Mesenchymal stem cell (in vitro differentiated cells and primary cell): ENCODE measurements at regions not wholly inside any gene's neighbourhood (a gene's known extent, or its start where the extent isn't known, plus 50 kb on each side); places are given as distances from the start of the nearest gene placed in this dataset.

ENCODE experiments used
- DNase-seq: peaks from one replicate; pipeline ENCODE4 v3.0.0-alpha.2; 2013
- H2AFZ ChIP-seq: one replicate; pipeline ENCODE4 v1.6.1; 2013; ENCODE audit warnings: low read depth, mild to moderate bottlenecking, control low read depth, inconsistent platforms, low read length, moderate library complexity
- H2AK5ac ChIP-seq: 2 replicates; pipeline ENCODE4 v1.6.1; 2013; ENCODE audit warnings: low read length, moderate library complexity, mild to moderate bottlenecking, inconsistent platforms; ENCODE audit not compliant: severe bottlenecking
- H2BK120ac ChIP-seq: one replicate; pipeline ENCODE4 v1.6.1; 2013; ENCODE audit warnings: low read depth, mild to moderate bottlenecking, inconsistent platforms, low read length, moderate library complexity
- H2BK12ac ChIP-seq, 2 experiments: one replicate each; pipeline ENCODE4 v1.6.1; 2013; ENCODE audit warnings: inconsistent platforms in 2 of 2, low read length in 2 of 2, mild to moderate bottlenecking in 2 of 2, moderate library complexity in 2 of 2, control low read depth in 1 of 2
- H2BK15ac ChIP-seq: one replicate; pipeline ENCODE4 v1.6.1; 2013; ENCODE audit warnings: mild to moderate bottlenecking, low read depth, inconsistent platforms; ENCODE audit not compliant: poor library complexity, severe bottlenecking
- H2BK5ac ChIP-seq: 2 replicates; pipeline ENCODE4 v1.6.1; 2013; ENCODE audit warnings: low read depth, mild to moderate bottlenecking, low read length, control low read depth, inconsistent platforms; ENCODE audit not compliant: poor library complexity, severe bottlenecking
- H3K14ac ChIP-seq, 2 experiments: one replicate each; pipeline ENCODE4 v1.6.1; 2013; ENCODE audit warnings: inconsistent platforms in 2 of 2, low read length in 2 of 2, control low read depth in 1 of 2, mild to moderate bottlenecking in 1 of 2, moderate library complexity in 1 of 2
- H3K18ac ChIP-seq, 2 experiments: one replicate each; pipeline ENCODE4 v1.6.1; 2013; ENCODE audit warnings: inconsistent platforms in 2 of 2, low read length in 2 of 2, control low read depth in 1 of 2, low read depth in 1 of 2, mild to moderate bottlenecking in 1 of 2
- H3K23ac ChIP-seq, 2 experiments: one replicate each; pipeline ENCODE4 v1.6.1; 2013; ENCODE audit warnings: inconsistent platforms in 2 of 2, low read length in 2 of 2, mild to moderate bottlenecking in 2 of 2, moderate library complexity in 2 of 2, control low read depth in 1 of 2
- H3K27ac ChIP-seq: 2 replicates; pipeline ENCODE4 v1.5.1; 2013; ENCODE audit warnings: mild to moderate bottlenecking, moderate library complexity, low read length, control low read depth, inconsistent platforms; ENCODE audit not compliant: poor library complexity, severe bottlenecking
- H3K27me3 ChIP-seq, 2 experiments: 2 replicates each; pipeline versions ENCODE4 v1.6.1 to v1.7.0; 2013; ENCODE audit warnings: low read length in 2 of 2, mild to moderate bottlenecking in 2 of 2, moderate library complexity in 2 of 2, control low read depth in 1 of 2, inconsistent platforms in 1 of 2; ENCODE audit not compliant: control insufficient read depth in 1 of 2, insufficient read depth in 1 of 2
- H3K36me3 ChIP-seq, 2 experiments: 2 replicates each; pipeline versions ENCODE4 v1.6.1 to v1.7.0; 2013; ENCODE audit warnings: low read length in 2 of 2, control low read depth in 1 of 2, inconsistent platforms in 1 of 2, low read depth in 1 of 2, mild to moderate bottlenecking in 1 of 2; ENCODE audit not compliant: insufficient read depth in 2 of 2, control insufficient read depth in 1 of 2
- H3K4ac ChIP-seq, 2 experiments: one replicate each; pipeline ENCODE4 v1.6.1; 2013; ENCODE audit warnings: inconsistent platforms in 2 of 2, low read length in 2 of 2, mild to moderate bottlenecking in 2 of 2, moderate library complexity in 2 of 2, control low read depth in 1 of 2, low read depth in 1 of 2
- H3K4me1 ChIP-seq: 2 replicates; pipeline ENCODE4 v1.6.1; 2013; ENCODE audit warnings: low read depth, low read length, control low read depth; ENCODE audit not compliant: control insufficient read depth, insufficient read depth
- H3K4me2 ChIP-seq: 2 replicates; pipeline ENCODE4 v1.6.1; 2013; ENCODE audit warnings: low read length, mild to moderate bottlenecking, inconsistent platforms; ENCODE audit not compliant: poor library complexity, severe bottlenecking
- H3K4me3 ChIP-seq, 2 experiments: 2 replicates each; pipeline versions ENCODE4 v1.5.1 to v1.7.0; 2013; ENCODE audit warnings: low read length in 2 of 2, mild to moderate bottlenecking in 2 of 2, control low read depth in 1 of 2, low read depth in 1 of 2; ENCODE audit not compliant: insufficient read depth in 1 of 2
- H3K79me1 ChIP-seq: replicated peaks from 2 replicates; pipeline ENCODE4 v1.6.1; 2013; ENCODE audit warnings: mild to moderate bottlenecking, control low read depth, low read length, inconsistent platforms; ENCODE audit not compliant: poor library complexity, severe bottlenecking
- H3K9ac ChIP-seq: 2 replicates; pipeline ENCODE4 v1.7.0; 2013; ENCODE audit warnings: mild to moderate bottlenecking, low read length, moderate library complexity
- H3K9me3 ChIP-seq: 2 replicates; pipeline ENCODE4 v1.7.0; 2013; ENCODE audit warnings: mild to moderate bottlenecking, low read length; ENCODE audit not compliant: control insufficient read depth
- H4K8ac ChIP-seq: one replicate; pipeline ENCODE4 v1.6.1; 2013; ENCODE audit warnings: inconsistent platforms, mild to moderate bottlenecking, low read length, moderate library complexity
- H4K91ac ChIP-seq: one replicate; pipeline ENCODE4 v1.6.1; 2013; ENCODE audit warnings: mild to moderate bottlenecking, low read length, inconsistent platforms
- WGBS: methylation state at CpG from one replicate; pipeline ENCODE4 v1.1.7; 2013; ENCODE audit warnings: mixed read lengths; 5-methylcytosine and 5-hydroxymethylcytosine counted together

DNA sequence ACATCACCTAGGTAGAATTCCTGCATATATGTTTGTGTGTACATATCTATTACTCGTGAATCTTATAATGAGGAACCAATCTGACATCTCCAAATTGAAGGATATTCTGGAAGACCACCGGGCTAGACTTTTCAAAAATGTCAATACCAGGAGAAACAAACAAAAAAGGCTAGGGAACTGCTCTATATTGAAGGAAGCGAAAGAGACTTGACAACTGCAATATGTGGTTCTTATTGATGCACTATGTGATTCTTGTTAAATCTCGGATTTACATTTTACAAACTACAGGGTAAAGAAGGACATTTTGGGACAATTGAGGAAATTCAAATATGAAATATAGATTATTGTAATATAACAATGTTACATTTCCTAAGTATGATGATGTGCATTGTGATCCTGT is 137.5 kb upstream of the CCDC54 start:
- Histone ChIP-seq H3K27ac (no peak overlapping the region), H2BK120ac (no peak overlapping the region), H3K9ac (peak overlapping the region; percentile 94), H3K4me2 (no peak overlapping the region), H2AFZ (no peak overlapping the region), H3K4me3 (peak overlapping the region in 1 of 2 experiments; percentile 84), H2BK12ac (no peak overlapping the region), H3K23ac (no peak overlapping the region), H3K9me3 (no peaks in the 10 kb centered on the region), H3K79me1 (peaks cover 19% of the 10 kb centered on the region), H3K27me3 (no peaks in the 10 kb centered on the region), H2AK5ac (no peak overlapping the region), H4K91ac (no peak overlapping the region), H2BK15ac (no peak overlapping the region), H3K14ac (no peak overlapping the region), H3K36me3 (no peaks in the 10 kb centered on the region), H2BK5ac (no peak overlapping the region), H4K8ac (no peak overlapping the region), H3K18ac (no peak overlapping the region), H3K4ac (no peak overlapping the region), H3K4me1 (peaks cover 2% of the 10 kb centered on the region)
- WGBS, result 90% methylated on average over 3 of the region's 4 CpGs
- no peak for DNase-seq

- Histone ChIP-seq H3K4me3 (peak overlapping the region; percentile 82 to 84), H4K8ac (peak overlapping the region; percentile 77), H3K4me1 (peaks cover 2% of the 10 kb centered on the region), H2AK5ac (no peak overlapping the region), H2AFZ (peak overlapping the region; percentile 10), H4K91ac (no peak overlapping the region), H3K4me2 (peak overlapping the region; percentile 98), H3K36me3 (no peaks in the 10 kb centered on the region), H2BK15ac (peak overlapping the region; percentile 48), H2BK12ac (peak overlapping the region in 1 of 2 experiments; percentile 60), H2BK5ac (no peak overlapping the region), H2BK120ac (no peak overlapping the region), H3K9ac (peak overlapping the region; percentile 94), H3K4ac (peak overlapping the region in 1 of 2 experiments; percentile 86), H3K27ac (peak overlapping the region; percentile 47), H3K9me3 (no peaks in the 10 kb centered on the region), H3K79me1 (peaks cover 19% of the 10 kb centered on the region), H3K14ac (no peak overlapping the region), H3K23ac (peak overlapping the region in 1 of 2 experiments; percentile 95), H3K27me3 (no peaks in the 10 kb centered on the region), H3K18ac (peak overlapping the region; percentile 79 to 84)
- under 1% methylated on average over 52 of the region's 59 CpGs for WGBS
- peak; percentile 83 for DNase-seq
Observed at GRCh38 chr3:107240183-107241091, 136.8 kb upstream of the CCDC54 start.

DNA sequence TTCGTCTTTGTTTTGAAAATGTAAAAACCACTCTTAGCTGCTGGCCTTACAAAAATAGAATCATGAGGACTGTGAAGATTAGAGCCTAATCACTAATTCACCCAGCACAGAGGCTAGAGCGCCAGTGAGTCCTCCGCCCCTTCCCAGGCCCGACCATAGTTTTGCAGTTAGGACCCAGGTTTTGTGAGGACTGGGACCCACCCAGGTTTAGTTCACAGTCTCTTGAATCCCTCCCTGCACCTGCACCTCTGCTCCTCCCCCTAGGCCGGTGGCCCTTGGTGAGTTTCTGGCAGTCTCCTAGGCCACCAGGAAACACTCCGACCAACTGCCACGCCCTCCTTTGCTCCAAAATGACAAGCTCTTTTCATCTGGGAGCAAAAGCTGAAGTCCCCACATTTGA is 136.0 kb upstream of the CCDC54 start:
- Histone ChIP-seq H3K79me1 (peaks cover 21% of the 10 kb centered on the region), H3K36me3 (peaks cover under 1 to 6% of the 10 kb centered on the region in 2 experiments), H3K4me3 (peak overlapping the region; percentile 82 to 84), H3K23ac (no peak overlapping the region), H3K14ac (no peak overlapping the region), H2BK120ac (no peak overlapping the region), H2AK5ac (no peak overlapping the region), H3K27ac (no peak overlapping the region), H3K9ac (peak overlapping the region; percentile 94), H4K91ac (no peak overlapping the region), H2BK12ac (peak overlapping the region in 1 of 2 experiments; percentile 2), H3K18ac (no peak overlapping the region), H2BK15ac (no peak overlapping the region), H3K4ac (peak overlapping the region in 1 of 2 experiments; percentile 17), H3K4me2 (peak overlapping the region; percentile 98), H4K8ac (no peak overlapping the region), H3K9me3 (no peaks in the 10 kb centered on the region), H3K4me1 (peaks cover 2% of the 10 kb centered on the region), H3K27me3 (no peaks in the 10 kb centered on the region), H2AFZ (peak overlapping the region; percentile 36), H2BK5ac (no peak overlapping the region)
- peak; percentile 49 for DNase-seq
- WGBS, result 5% methylated on average over 5 of the region's 7 CpGs

- WGBS, result 67% methylated on average over 3 of the region's 8 CpGs
- peaks cover 2% of the 10 kb centered on the region for H3K4me1 ChIP-seq
Observed at GRCh38 chr3:107242579-107242978, 134.7 kb upstream of the CCDC54 start.

More at GRCh38 chr3:107242579-107242978, 134.7 kb upstream of the CCDC54 start:
- Histone ChIP-seq H3K27ac (no peak overlapping the region), H3K23ac (no peak overlapping the region), H2AFZ (no peak overlapping the region), H3K4ac (no peak overlapping the region), H3K4me3 (peak overlapping the region in 1 of 2 experiments; percentile 84), H3K36me3 (peaks cover 3 to 20% of the 10 kb centered on the region in 2 experiments), H2BK5ac (no peak overlapping the region), H3K18ac (no peak overlapping the region), H3K14ac (no peak overlapping the region), H2BK12ac (no peak overlapping the region), H3K9me3 (no peaks in the 10 kb centered on the region), H2AK5ac (no peak overlapping the region), H3K79me1 (peaks cover 23% of the 10 kb centered on the region), H2BK120ac (no peak overlapping the region), H4K91ac (no peak overlapping the region), H2BK15ac (no peak overlapping the region), H3K27me3 (no peaks in the 10 kb centered on the region), H3K4me2 (no peak overlapping the region), H4K8ac (no peak overlapping the region), H3K9ac (peak overlapping the region; percentile 94)
- no peak for DNase-seq
